GM21825 (cell line): ENCODE measurements at regions not wholly inside any gene's neighbourhood (a gene's known extent, or its start where the extent isn't known, plus 50 kb on each side); places are given as distances from the start of the nearest gene placed in this dataset.

ENCODE experiments used
- ATAC-seq: cut with Tn5 transposase; IDR thresholded peaks from one replicate; pipeline ENCODE4 v1.9.1; 2021; ENCODE audit warnings: mild to moderate bottlenecking, moderate library complexity; ENCODE audit not compliant: unreplicated experiment

- ATAC-seq = no peak
Measured at GRCh38 chr16:86016201-86016965, 117.4 kb downstream of the IRF8 start.

- no peak for ATAC-seq
Measured at GRCh38 chr16:86018071-86018470, 119.1 kb downstream of the IRF8 start.

- ATAC-seq = no peak
Measured at GRCh38 chr16:86018487-86018886, 119.5 kb downstream of the IRF8 start.

- no peak for ATAC-seq
Measured at GRCh38 chr16:86018941-86019340, 120.0 kb downstream of the IRF8 start.

- no peak for ATAC-seq
Measured at GRCh38 chr16:86019446-86020047, 120.6 kb downstream of the IRF8 start.

GRCh38 chr16:86020971-86021370 lies 122.0 kb downstream of the IRF8 start:
- ATAC-seq = no peak

GRCh38 chr16:86022381-86022960 lies 123.5 kb downstream of the IRF8 start:
- no peak for ATAC-seq

- no peak for ATAC-seq
Measured at GRCh38 chr16:86024210-86024609, 125.2 kb downstream of the IRF8 start.

- ATAC-seq = no peak
Measured at GRCh38 chr16:86025706-86026105, 126.7 kb downstream of the IRF8 start.

- no peak for ATAC-seq
Measured at GRCh38 chr16:86026171-86026910, 127.4 kb downstream of the IRF8 start.

GRCh38 chr16:86026916-86027315 lies 128.0 kb downstream of the IRF8 start:
- no peak for ATAC-seq

- no peak for ATAC-seq
Measured at GRCh38 chr16:86027373-86028126, 128.6 kb downstream of the IRF8 start.

GRCh38 chr16:86029131-86029741 lies 130.3 kb downstream of the IRF8 start:
- ATAC-seq = no peak

GRCh38 chr16:86030116-86030515 lies 131.2 kb downstream of the IRF8 start:
- no peak for ATAC-seq

GRCh38 chr16:86031141-86031678 lies 132.2 kb downstream of the IRF8 start:
- ATAC-seq = no peak

GRCh38 chr16:86033016-86033474 lies 134.1 kb downstream of the IRF8 start:
- ATAC-seq = no peak

- no peak for ATAC-seq
Measured at GRCh38 chr16:86033971-86034370, 135.0 kb downstream of the IRF8 start.

GRCh38 chr16:86034421-86034919 lies 135.5 kb downstream of the IRF8 start:
- ATAC-seq = no peak

GRCh38 chr16:86035906-86036305 lies 136.9 kb downstream of the IRF8 start:
- no peak for ATAC-seq
